ENCODE measurements at regions not wholly inside any gene's neighbourhood (a gene's known extent, or its start where the extent isn't known, plus 50 kb on each side); places are given as distances from the start of the nearest gene placed in this dataset.

GRCh38 chr2:13266166-13266565, 549.4 kb downstream of the TRIB2 start:
- Mint-ChIP-seq H3K4me3 (no peak overlapping the region), H3K27me3 (ENCODE audit: low read depth) (no peaks in the 10 kb centered on the region), H3K36me3 (ENCODE audit: insufficient read depth in 1 of 3, low read depth in 3 of 3) (no peaks in the 10 kb centered on the region; a peak in 1 of 7 replicates), H3K9me3 (no peaks in the 10 kb centered on the region), H3K4me1 (no peaks in the 10 kb centered on the region), H3K27ac (no peak overlapping the region)
- no peak for DNase-seq
- Histone ChIP-seq H3K4me1 (ENCODE audit: insufficient read depth, low read length) (no peaks in the 10 kb centered on the region), H3K9me3 (ENCODE audit: control insufficient read depth, low read depth, low read length) (no peaks in the 10 kb centered on the region), H4K91ac (ENCODE audit: insufficient read length, low read depth, low read length) (no peak overlapping the region), H4K20me1 (ENCODE audit: control insufficient read depth, insufficient read depth, insufficient read length) (no peaks in the 10 kb centered on the region), H3K18ac (ENCODE audit: insufficient read length, low read depth, low read length) (no peak overlapping the region), H3K23ac (ENCODE audit: insufficient read length, low read depth, low read length) (no peak overlapping the region), H3K23me2 (ENCODE audit: insufficient read length, low read depth, low read length, poor library complexity, severe bottlenecking) (no peaks in the 10 kb centered on the region), H4K8ac (replicated peaks; ENCODE audit: insufficient read length, low read depth, low read length) (no peak overlapping the region), H3K56ac (ENCODE audit: insufficient read length, low read depth, low read length) (no peak overlapping the region), H2BK12ac (ENCODE audit: insufficient read length, low read depth, low read length) (no peak overlapping the region), H2BK120ac (ENCODE audit: low read depth, low read length, poor library complexity, severe bottlenecking) (no peak overlapping the region), H2BK20ac (ENCODE audit: low read depth, low read length, poor library complexity, severe bottlenecking) (no peak overlapping the region), H3K79me2 (ENCODE audit: insufficient read depth, low read length) (no peaks in the 10 kb centered on the region), H2AK5ac (ENCODE audit: insufficient read length, low read length) (no peak overlapping the region), H3K4me2 (ENCODE audit: insufficient read depth, insufficient read length, low read length) (no peak overlapping the region), H2BK5ac (ENCODE audit: insufficient read length, low read length) (no peak overlapping the region), H3K9ac (ENCODE audit: extremely low read depth, insufficient read length, low read length) (no peak overlapping the region), H2AFZ (ENCODE audit: low read length) (no peak overlapping the region), H3K4ac (ENCODE audit: low read depth, low read length) (no peak overlapping the region), H3K14ac (ENCODE audit: insufficient read depth, low read length) (no peak overlapping the region), H3K27me3 (ENCODE audit: insufficient read depth, low read length) (no peaks in the 10 kb centered on the region), H3T11ph (ENCODE audit: low read length) (no peak overlapping the region), H2BK15ac (ENCODE audit: low read depth, low read length) (no peak overlapping the region), H3K79me1 (ENCODE audit: insufficient read depth, low read depth, low read length, poor library complexity, severe bottlenecking) (no peaks in the 10 kb centered on the region), H3K27ac (ENCODE audit: insufficient read length, low read depth, low read length) (no peak overlapping the region), H4K5ac (ENCODE audit: insufficient read length, low read depth, low read length) (no peak overlapping the region)
- TF ChIP-seq, protein P1, sequence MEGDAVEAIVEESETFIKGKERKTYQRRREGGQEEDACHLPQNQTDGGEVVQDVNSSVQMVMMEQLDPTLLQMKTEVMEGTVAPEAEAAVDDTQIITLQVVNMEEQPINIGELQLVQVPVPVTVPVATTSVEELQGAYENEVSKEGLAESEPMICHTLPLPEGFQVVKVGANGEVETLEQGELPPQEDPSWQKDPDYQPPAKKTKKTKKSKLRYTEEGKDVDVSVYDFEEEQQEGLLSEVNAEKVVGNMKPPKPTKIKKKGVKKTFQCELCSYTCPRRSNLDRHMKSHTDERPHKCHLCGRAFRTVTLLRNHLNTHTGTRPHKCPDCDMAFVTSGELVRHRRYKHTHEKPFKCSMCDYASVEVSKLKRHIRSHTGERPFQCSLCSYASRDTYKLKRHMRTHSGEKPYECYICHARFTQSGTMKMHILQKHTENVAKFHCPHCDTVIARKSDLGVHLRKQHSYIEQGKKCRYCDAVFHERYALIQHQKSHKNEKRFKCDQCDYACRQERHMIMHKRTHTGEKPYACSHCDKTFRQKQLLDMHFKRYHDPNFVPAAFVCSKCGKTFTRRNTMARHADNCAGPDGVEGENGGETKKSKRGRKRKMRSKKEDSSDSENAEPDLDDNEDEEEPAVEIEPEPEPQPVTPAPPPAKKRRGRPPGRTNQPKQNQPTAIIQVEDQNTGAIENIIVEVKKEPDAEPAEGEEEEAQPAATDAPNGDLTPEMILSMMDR (conservative IDR thresholded peaks at IDR 0.05): no peak
- no CpG with 5 or more reads among the region's 1 CpG for WGBS (ENCODE audit: extremely low coverage, insufficient read length, low lambda C conversion rate)
